ENCODE measurements at regions not wholly inside any gene's neighbourhood (a gene's known extent, or its start where the extent isn't known, plus 50 kb on each side); places are given as distances from the start of the nearest gene placed in this dataset.
A peak's percentile ranks its signal among the peaks of the same experiment; 100 is the strongest.
"Not testable (repeated sequence)": the region's sequence is repeated elsewhere in the genome, so short reads cannot be mapped to it uniquely, and the experiment has no call there.

DNA sequence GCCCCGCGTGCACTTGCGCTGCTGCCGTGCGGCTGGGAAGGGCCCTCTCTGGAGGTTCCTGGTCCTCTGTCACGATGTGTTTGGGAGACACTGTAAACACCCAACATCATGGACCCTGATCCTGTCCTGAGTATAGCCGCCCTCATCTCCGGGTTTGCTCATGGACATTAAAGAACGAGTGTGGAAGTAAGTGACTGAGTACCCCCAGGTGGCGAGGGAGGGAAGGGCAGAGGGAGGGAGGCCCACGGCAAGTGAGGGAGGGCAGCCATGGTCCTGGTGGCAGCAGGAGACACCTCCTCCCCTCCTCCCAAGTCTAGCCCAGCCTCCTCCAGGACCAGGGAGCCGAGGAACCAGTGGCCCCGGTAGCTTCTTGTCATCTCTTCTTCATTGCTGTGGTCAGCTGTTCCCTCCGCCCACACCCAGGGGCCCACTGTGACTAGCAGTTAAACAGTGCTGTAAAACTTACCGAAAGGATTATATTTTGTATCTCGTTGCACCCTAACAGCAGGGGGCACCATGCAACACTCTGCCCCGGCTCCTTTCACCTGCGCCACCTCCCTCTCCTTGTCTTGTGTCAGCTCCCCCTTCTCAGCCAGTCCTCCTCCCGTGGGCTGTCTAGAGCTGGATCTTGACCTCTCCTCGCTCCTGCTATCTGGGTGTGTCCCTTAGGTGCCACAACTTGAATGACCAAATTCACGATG lies 566.5 kb upstream of the B3GAT1 start:
- no peak for DNase-seq (ENCODE audit: low spot score)

DNA sequence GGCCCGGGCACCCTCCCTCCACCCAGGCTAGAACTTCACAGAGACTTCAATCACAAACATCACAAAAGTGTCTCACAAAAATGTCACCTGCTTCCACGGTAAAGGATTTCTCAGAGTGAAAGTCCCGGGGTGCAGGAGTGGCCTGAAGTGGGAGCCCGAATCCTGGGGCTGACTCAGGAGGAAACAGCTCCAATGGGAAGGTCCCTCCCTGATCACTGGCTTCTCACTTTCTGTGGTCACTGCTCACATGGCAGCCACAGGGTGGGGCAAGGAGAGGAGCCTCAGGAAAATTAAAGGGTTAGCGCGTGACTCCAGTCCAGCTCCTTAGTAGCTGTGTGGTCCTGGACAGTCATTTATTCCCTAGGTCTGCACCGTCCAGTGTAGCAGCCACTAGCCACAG lies 564.5 kb upstream of the B3GAT1 start:
- DNase-seq (ENCODE audit: low spot score) = no peak

DNA sequence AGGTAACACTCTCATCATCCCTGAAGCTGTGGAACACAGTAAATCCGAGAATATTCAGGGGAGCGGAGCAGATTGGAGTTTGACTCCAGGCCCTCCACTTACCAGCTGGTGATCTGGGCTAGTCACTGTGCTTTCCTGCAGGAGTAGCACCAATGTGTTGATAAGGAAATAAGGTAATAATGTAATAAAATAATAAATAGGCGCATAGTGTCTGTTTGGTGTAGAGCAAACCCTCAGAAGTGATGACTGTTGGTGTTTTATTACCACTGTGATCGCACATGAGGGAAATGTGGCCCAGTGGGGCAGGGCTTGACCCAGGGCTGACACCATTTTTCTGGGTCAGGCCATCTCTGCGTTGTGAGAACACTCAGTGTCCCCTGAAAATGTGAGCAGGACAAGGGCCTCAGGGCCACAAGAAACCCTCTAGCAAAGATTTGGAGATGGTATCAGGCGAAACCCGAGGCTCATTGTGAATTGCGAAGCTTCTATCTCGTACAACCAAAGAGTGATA lies 563.9 kb upstream of the B3GAT1 start:
- DNase-seq (ENCODE audit: low spot score) = no peak

DNA sequence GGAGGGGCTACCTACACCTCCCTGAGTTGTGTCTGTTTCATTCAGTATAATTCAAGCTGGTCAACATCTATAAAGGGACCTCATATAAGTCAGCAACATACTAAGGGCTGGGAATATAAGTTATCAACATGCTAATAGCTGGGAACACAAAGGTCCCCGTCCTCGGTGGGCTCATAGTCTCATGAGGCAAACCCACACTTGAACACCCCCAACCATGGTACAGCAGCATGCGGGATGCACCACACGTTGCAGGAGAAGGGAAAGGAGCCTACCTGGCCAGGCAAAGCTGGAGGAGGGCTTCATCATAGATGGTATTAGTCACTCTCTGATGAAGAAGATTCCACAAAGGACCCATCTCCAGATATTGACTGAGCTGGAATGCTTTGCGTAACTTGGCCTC lies 561.8 kb upstream of the B3GAT1 start:
- no peak for DNase-seq (ENCODE audit: low spot score)

DNA sequence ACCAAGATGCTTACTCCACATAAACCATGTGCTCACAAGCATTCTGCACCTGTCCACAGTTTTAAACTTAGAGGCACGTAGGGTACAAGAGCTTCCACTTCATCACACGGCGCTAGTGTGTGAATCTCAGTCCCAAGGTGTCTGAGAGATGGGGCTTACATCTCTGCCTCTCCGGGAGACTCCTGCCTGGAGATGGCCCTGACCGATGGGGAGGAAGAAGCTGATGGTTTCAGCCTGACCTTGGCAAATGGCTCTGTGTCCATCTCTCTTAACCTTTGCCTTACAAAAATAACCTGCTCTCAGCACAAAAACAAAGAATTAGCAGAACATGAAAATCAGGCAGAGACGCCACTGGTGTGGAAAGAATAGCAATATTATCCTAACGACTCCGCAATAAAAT lies 559.3 kb upstream of the B3GAT1 start:
- no peak for DNase-seq (ENCODE audit: low spot score)

DNA sequence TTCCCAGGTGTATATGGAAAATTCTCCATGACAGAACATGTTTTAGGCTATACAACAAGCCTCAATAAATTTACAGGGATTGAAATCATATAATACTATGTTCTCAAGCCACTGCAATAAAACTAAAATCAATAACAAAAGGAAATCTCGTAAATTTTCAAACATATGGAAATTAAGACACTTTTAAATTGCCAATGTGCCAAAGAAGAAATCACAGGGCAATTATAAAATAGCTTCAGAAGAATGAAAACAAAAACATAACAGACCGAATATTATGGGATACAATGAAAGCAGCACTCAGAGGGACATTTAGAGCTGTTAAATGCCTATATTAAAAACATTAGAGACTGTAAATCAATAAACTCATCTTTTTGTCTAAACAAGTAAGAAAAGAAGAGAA lies 555.7 kb upstream of the B3GAT1 start:
- no peak for DNase-seq (ENCODE audit: low spot score)

DNA sequence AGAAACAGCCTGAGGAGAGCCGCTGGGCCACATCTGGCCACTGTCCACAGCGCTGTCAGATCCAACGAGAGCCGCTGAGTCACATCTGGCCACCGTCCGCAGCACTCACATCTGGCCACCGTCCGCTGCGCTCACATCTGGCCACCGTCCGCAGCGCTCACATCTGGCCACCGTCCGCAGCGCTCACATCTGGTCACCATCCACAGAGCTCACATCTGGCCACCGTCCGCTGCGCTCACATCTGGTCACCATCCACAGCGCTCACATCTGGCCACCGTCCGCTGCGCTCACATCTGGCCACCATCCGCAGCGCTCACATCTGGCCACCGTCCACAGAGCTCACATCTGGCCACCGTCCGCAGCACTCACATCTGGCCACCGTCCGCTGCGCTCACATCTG lies 549.3 kb upstream of the B3GAT1 start:
- DNase-seq (ENCODE audit: low spot score) = not testable (repeated sequence)

DNA sequence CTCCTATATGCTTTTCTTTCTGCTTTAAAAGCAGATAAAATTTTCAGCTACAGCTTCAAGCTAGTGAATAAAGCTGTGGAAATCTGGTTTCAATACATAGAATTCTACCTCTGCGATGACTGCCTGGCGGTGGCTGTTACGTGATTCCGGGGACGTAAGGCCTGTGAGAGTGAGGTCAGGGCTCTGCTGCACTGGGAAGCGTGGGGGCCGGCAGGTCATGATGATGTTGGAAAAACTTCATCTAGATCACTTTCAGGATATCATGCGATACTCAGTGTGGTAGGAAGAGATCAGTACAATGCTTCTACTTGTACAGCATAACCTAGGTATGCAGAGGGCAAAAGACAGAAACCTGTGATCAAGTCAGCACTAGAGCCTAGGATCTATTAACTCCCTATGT lies 546.8 kb upstream of the B3GAT1 start:
- no peak for DNase-seq (ENCODE audit: low spot score)

DNA sequence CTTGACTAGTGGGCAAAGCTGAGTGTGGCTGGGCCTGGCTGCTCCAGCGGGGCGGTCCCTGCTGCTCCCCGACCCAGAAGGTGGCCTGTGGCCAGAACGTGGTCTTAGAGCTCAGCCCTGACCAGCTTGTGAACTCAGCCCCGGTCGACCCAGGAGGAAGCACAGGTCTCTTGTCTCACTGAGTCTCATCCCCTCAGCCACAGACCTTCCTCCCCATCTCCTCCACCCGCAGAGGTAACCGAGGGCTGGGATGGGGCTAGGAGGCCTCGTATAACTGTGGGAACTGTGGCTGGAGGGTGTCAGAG lies 546.2 kb upstream of the B3GAT1 start:
- DNase-seq (ENCODE audit: low spot score) = no peak

DNA sequence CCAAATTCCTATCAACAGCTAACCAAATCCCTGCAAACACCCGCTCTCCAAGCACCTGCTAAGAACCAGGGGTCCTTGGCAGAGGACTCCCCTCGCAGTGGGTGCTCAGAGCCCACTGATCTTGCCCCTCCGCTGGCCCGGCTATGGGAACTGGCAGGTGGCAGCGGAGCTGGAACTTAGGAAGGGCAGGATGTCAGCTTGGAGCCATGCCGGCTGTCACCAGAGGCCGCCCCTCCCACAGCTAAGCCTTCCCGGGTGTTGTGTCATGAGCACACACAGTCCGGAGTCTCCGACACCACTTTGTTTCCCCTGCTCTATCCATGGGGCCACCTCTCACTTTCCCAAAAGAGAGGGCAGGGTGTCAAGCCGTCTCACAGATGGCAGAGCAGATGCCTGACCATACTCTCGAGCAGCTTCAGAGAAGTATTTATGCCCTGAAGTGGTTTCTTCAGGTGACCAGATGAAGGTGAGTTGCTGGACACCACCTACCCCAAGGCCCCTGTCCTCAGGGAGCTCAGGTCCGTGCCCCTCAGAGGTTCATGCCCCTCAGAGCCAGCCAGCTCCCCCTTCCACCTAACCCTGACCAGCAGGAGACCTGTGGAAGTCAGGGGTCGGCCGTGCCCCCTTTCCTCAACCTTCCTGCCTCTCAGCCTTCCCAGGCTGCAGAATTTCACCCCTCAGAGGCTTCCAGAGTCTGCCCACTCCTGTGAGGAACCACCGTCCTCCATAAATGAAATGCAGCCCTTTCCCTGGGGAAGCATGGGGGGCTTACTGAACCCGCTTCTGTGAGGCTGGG lies 545.7 kb upstream of the B3GAT1 start:
- no peak for DNase-seq (ENCODE audit: low spot score)

DNA sequence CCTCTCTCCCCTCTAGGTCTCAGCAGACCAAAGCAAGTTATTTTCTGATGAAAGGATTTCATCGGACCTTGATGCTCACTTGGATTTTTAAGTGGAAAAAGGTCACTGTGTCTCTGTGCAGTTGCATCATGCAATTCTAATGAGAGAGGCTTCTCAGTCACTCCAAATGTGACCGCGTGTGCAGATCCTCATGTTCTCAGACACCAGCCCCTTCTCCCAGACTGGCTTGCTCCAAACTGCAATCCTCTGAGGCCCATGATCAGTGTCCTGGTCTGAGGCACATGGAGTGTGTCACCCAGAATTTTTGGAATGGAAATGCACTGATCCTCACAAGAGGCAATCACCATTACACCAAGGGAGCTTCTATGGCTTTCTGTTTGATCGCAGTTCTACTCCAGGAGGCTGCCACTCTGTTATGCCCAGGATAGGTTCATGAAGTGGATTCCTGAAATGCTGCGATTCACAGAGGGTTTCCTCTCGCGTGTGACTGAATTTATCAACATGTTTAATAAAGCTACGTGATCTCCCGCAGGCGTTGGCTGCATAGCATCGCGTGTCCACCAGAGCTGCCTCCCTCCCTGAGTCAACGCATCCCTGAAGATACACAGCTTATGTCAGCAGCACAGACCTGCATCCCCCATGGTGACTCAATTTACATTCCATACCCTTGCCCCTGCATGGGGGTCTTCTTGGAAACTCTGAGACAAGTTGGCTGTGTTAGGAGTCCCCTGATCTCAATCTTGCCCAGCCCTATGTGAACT lies 544.6 kb upstream of the B3GAT1 start:
- DNase-seq (ENCODE audit: low spot score) = no peak

DNA sequence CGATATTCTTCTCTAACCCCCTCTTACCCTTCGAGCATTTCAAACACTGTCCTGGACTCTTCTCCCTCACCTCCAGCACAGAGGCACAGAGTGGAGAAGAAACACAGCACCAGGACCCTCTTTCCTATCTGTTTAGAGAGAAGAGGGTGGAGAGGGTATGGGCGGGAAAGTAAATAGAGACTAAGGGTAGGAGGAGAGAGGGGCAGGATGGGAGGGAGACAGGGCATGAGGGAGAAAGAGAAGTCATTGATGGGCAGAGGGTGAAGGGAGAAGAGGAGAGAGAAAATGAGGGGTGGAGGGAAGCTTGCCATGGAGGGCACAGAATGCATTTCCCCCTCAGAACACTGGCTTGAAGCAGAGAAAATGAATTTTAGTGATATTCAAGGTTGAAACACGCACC lies 543.9 kb upstream of the B3GAT1 start:
- not testable (repeated sequence) for DNase-seq (ENCODE audit: low spot score)

DNA sequence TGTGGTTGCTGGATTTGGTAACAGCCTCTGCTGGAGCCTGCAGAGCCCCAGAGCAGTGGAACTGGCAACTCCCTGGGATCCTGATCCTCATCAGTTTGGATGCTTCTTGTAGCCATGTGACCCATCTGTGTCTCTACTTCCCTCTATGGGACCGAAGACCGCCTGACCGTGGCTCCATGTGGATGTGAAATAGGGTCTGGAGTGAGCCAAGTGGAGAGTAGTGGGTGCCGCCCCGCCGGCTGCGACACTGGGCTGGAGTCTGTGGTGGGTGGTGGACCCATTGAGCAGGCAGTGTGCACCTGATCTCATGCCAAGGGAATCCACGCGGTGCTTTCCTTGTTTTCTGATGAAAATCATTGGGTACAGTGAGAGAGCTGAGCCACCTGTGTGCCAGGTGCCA lies 543.2 kb upstream of the B3GAT1 start:
- no peak for DNase-seq (ENCODE audit: low spot score)

DNA sequence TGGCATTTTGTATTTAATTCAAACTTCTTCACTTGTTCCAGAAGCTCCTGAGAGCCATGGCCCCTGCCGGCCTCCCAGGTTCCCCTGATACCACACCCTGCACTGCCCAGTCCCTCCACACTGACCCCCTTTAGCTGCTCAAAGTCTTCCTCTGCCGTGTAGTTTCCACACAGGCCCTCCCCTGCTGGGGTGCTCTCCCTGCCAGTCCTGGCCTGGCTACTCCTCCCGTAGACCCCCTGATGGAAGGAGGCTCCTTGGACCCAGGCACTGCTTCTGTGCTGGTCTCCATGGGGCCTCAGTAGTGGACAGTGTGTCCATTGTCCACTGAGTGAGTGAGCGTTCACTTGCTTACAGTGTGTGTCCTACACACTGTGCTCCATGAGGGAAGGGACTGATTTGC lies 542.4 kb upstream of the B3GAT1 start:
- DNase-seq (ENCODE audit: low spot score) = not testable (repeated sequence)

DNA sequence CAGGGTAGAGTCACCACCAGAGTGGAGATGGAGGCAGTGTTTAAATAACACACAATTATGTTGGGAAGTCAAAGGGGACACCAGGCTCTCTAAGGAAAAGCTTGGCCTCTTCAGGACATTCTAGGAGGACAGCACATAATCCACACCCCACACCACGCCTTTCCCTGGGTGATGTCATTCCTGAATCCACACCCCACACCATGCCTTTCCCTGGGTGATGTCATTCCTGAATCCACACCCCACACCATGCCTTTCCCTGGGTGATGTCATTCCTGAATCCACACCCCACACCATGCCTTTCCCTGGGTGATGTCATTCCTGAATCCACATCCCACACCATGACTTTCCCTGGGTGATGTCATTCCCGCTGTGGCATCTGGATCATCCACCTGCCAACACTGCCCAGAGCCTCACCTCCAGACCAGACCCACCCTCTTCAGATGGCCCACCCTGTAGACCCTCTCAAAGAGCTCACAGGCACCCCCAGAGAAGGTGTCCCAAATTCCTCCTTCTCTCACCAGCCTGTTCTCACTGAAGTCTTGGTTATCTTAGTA lies 541.5 kb upstream of the B3GAT1 start:
- DNase-seq (ENCODE audit: low spot score) = not testable (repeated sequence)

DNA sequence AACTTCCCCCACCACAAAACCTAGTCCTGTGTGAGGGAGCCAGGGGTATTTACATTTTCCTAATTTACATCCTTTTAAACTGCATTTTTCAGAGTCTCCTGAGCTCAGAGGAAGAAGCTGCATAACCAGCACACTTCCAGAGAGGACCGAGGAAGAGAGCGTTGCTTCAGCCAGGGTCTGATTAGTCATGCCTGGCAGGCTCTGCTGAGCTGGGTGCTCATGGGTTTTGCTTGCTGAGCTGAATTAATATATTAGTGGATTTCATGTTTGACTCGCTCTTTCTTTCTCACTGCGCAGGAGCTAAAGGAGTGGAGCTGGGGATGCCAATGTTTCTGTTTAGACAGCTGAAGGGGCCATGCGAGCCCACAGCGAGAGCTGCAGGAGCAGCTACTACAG lies 539.3 kb upstream of the B3GAT1 start:
- no peak for DNase-seq (ENCODE audit: low spot score)

DNA sequence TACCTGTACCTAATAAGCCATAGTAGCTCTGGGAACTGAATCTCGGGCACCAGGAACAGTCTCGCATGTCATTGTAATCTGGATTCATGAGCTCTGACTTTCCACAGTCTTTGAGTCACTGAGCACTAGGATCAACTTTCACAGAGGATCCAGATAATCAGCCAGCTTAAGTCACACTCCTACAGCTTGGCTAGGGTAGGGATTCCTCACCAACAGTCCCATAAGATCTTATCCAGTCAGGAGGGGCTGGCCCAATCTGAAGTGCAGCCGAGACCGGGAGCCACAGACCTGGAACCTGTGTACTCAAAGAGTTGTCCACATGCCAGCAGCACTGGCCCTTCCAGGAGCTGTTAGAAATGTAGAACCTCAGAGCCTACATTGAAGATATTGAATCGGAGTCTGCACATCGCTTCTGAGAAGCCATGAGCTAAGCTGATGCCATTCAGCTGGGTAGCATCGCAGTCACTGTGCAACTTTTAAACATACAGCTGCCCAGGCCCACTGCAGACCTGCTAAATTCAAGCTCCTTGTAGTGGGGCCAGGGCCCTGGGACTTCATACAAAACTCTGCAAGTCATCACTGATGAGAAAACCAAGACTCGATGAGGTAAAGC lies 538.8 kb upstream of the B3GAT1 start:
- no peak for DNase-seq (ENCODE audit: low spot score)

DNA sequence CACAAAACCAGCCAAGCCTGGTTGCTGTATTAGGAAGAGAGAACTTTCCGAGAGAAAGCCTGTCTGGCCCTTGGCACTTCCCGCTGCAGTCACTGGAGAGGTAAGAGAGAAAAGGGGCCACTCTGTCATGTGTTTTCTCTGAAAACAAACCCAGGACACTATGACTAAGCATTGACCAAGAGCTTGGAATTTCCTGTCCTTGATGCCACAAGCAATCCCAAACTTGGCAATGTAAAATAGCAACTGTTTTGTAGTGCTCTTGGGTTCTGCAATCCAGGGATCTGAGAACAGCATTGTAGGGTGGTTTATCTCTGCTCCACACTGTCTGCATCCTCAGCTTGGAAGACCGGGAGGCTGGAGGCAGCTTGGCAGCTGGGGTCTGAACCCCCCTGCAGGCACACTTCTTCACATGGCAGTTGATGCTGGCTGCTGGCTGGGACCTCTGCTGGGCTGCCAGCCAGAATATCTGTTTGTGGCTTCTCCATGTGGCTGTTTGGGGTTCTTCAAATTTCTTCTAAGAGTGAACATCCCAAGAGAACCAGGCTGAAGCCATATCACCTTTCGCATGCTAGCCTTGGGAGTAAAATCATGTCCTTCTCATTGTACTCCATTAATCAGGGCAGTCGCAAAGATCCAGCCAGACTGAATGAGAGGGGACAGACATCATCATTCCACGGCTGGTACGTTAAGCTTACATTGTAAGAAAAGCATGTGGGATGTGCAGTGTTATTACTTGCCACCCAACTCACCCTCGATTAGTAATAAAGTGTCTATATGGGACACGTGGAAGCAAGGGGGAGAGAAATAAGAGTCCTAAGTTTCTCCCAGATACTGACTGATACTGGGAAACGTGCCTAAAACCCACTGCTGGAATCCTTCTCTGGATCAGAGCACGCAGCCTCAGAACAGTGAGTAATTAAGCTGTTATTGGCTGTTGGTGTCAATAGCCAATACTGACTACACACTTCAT lies 537.4 kb upstream of the B3GAT1 start:
- peak; percentile 6 for DNase-seq (ENCODE audit: low spot score)

DNA sequence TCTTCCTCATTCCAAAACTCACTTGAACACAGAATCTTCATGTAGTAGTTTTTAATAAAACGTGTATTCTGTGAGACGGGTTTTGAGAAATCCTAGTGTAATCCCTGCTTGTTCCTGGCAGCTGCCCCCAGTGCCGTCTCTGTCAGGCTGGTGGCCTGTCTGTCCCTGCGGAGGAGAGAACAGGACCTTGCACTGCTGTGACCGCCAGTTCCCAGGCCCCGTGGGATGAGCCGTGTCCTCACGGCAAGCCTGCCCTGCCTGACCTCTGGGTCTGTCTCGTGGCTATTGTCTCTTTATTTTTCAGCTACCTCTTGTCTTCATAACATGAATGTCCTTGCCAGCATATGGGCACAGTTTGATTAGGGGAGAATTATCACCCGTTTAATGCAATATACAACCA lies 535.5 kb upstream of the B3GAT1 start:
- DNase-seq (ENCODE audit: low spot score) = no peak

DNA sequence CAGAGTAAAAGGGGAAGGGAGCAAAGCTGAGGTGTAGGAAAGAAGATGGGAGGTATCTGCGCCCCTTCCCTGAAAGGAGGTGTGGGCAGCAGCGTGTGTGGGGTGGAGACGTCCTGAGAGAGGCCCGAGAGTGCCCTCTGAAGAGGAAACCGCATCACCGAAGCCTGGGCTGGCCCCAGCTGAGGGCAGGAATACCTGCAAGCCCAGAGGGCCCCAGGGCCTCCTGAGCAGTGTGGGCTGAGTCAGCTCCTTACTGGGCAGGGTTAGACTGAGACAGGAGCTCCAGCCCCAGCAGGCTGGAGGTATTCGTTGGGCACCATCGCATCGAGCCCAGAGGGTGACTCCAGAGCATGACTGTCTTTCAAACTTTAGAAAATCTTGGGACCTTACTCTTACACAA lies 534.0 kb upstream of the B3GAT1 start:
- no peak for DNase-seq (ENCODE audit: low spot score)

DNA sequence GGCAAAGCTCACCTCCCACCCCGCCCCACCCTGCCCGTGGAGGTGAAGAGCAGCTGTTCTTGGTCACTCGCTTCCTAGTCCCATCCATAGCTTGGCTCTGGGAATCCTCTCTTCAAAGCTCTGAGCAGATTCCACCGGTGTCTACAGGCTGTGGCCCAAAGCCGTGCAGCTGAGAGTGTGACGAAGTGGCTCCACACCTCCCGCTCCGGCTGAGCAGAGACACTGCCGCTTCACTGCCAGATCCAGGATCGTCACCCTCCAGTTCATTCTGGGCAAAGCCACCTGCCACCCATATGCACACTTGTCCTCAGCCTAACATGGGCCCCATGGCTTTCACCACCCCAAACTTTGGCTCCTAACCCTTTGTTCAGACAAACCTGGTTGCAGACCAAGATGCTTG lies 532.9 kb upstream of the B3GAT1 start:
- DNase-seq (ENCODE audit: low spot score) = no peak
